ENCODE measurements at regions not wholly inside any gene's neighbourhood (a gene's known extent, or its start where the extent isn't known, plus 50 kb on each side); places are given as distances from the start of the nearest gene placed in this dataset.

GRCh38 chr17:65301184-65301583 lies 164.0 kb downstream of the RGS9 start (continued):
- TF ChIP-seq THRB (CRISPR knock-in tag; conservative IDR thresholded peaks at IDR 0.05) (no peak), ZNF644 (tag; IDR thresholded peaks at IDR 0.05; ENCODE audit: low read depth) (no peak)

GRCh38 chr17:65297916-65298315 lies 160.7 kb downstream of the RGS9 start:
- no peak overlapping the region for H3K4me3 ChIP-seq
- CTCF ChIA-PET (ENCODE audit: low intra/inter-chr PET ratio) = no interaction called here
- 0% methylated on average over 5 of the region's 5 CpGs for WGBS (ENCODE audit: insufficient coverage, low coverage, missing lambda C conversion rate)
- H3K36me3 ChIP-seq (ENCODE audit: control insufficient read depth, insufficient read depth, low read length) = no peaks in the 10 kb centered on the region
- H3K27me3 ChIP-seq (ENCODE audit: control insufficient read depth in 2 of 2, insufficient read depth in 2 of 2, low read length in 2 of 2) = peaks cover 2 to 21% of the 10 kb centered on the region in 2 experiments; a peak in 2 of 5 replicates
- H3K9ac ChIP-seq (ENCODE audit: insufficient read depth in 1 of 2, low read depth in 2 of 2, low read length in 2 of 2) = no peak overlapping the region
- no TSS peak for BruUV-seq (replicated peaks)
- intact Hi-C loops (cut with micrococcal nuclease) = no loop called here
- H2AFZ ChIP-seq (ENCODE audit: low read depth, low read length) = no peak overlapping the region
- TF ChIP-seq ELF1 (tag; IDR thresholded peaks at IDR 0.05) = no peak
- TF ChIP-seq MAFK (IDR thresholded peaks at IDR 0.05; ENCODE audit: low read length) = no peak
- no peak for TF ChIP-seq HDAC6 (IDR thresholded peaks at IDR 0.05; ENCODE audit: low read depth, low read length)
- TF ChIP-seq POLR2G (IDR thresholded peaks at IDR 0.05; ENCODE audit: low read depth, low read length) = no peak
- no peak for TF ChIP-seq SRSF9 (IDR thresholded peaks at IDR 0.05; ENCODE audit: borderline replicate concordance, low read depth, low read length)
- no peak for TF ChIP-seq ZNF655 (CRISPR knock-in tag; IDR thresholded peaks at IDR 0.05)
- TF ChIP-seq ZNF57 (CRISPR knock-in tag; IDR thresholded peaks at IDR 0.05) = no peak
- no peak for TF ChIP-seq ERF (CRISPR knock-in tag; IDR thresholded peaks at IDR 0.05)
- TF ChIP-seq TFAP4 (CRISPR knock-in tag; IDR thresholded peaks at IDR 0.05; ENCODE audit: borderline replicate concordance) = no peak
- no peak for TF ChIP-seq ETV1 (tag; conservative IDR thresholded peaks at IDR 0.05; ENCODE audit: low read depth)
- TF ChIP-seq SIN3B (IDR thresholded peaks at IDR 0.05; ENCODE audit: low read depth) = no peak
- TF ChIP-seq PYGO2 (tag; IDR thresholded peaks at IDR 0.05) = no peak
- TF ChIP-seq ZEB2 (IDR thresholded peaks at IDR 0.05) = no peak
- no peak for TF ChIP-seq ZNF277 (CRISPR knock-in tag; IDR thresholded peaks at IDR 0.05; ENCODE audit: borderline replicate concordance)
- no peak for TF ChIP-seq PHB2 (IDR thresholded peaks at IDR 0.05; ENCODE audit: low read depth)
- no peak for TF ChIP-seq ZNF77 (CRISPR knock-in tag; IDR thresholded peaks at IDR 0.05)
- no peak for TF ChIP-seq C11orf30 (IDR thresholded peaks at IDR 0.05; ENCODE audit: low read depth)
- in situ Hi-C loops (cut with MboI) = no loop called here
- no peak overlapping the region for H3K27ac ChIP-seq (ENCODE audit: extremely low read depth, low read depth, low read length)
- FAIRE-seq (no peak), DNase-seq (ENCODE audit: extremely low read depth in 1 of 4, low spot score in 3 of 4) (no peak), ATAC-seq (no peak)
- no peak overlapping the region for H3K4me2 ChIP-seq (ENCODE audit: insufficient read depth, low read length)
- no peaks in the 10 kb centered on the region for H3K79me2 ChIP-seq (ENCODE audit: control insufficient read depth, insufficient read depth, low read length)
- POLR2A ChIA-PET = no interaction called here
- no peaks in the 10 kb centered on the region for H3K9me3 ChIP-seq (replicated peaks; ENCODE audit: control insufficient read depth, insufficient read depth, low read depth, low read length)
- no peaks in the 10 kb centered on the region; a peak in 1 of 5 replicates for H3K4me1 ChIP-seq (replicated peaks in 1 of 2; ENCODE audit: control insufficient read depth in 2 of 2, insufficient read depth in 2 of 2, low read length in 2 of 2)
- H3K9me1 ChIP-seq (ENCODE audit: control insufficient read depth, insufficient read depth, low read length) = no peaks in the 10 kb centered on the region
- 0 out of 2 replicates have a peak, but pooled peaks cover 5% of the 10 kb centered on the region for H4K20me1 ChIP-seq (replicated peaks; ENCODE audit: control insufficient read depth, insufficient read depth, low read length)
